H1 (cell line): ENCODE measurements at regions not wholly inside any gene's neighbourhood (a gene's known extent, or its start where the extent isn't known, plus 50 kb on each side); places are given as distances from the start of the nearest gene placed in this dataset.

Source experiments
- CTCF ChIA-PET: fragments of 300-600 bp; sonication (Branson Sonifier 250); formaldehyde crosslinking; loops from one replicate; lab custom pipeline; 2021; ENCODE audit not compliant: partially characterized antibody; lab: Charles Lee
- POLR2A ChIA-PET: fragments of 300-600 bp; sonication (Branson Sonifier 250); formaldehyde crosslinking; loops from one replicate; lab custom pipeline; 2021; ENCODE audit warnings: inconsistent platforms; ENCODE audit not compliant: partially characterized antibody; lab: Charles Lee
- DNase-seq, 2 experiments: peaks; one replicate each; pipeline versions ENCODE4 v3.0.0 to v3.0.0-alpha.2; 2010 to 2022; ENCODE audit warnings: low spot score in 2 of 2, low read depth in 1 of 2, mixed read lengths in 1 of 2
- FAIRE-seq: peaks from 2 replicates; lab custom pipeline; 2011; peaks lifted over from hg19 to GRCh38; lab: Jason Lieb, UNC
- H2AFZ ChIP-seq: 2 replicates; pipeline ENCODE4 v1.8.1; 2012; ENCODE audit warnings: low read length, inconsistent platforms
- H2AK5ac ChIP-seq: 2 replicates; pipeline ENCODE4 v1.6.1; 2013; ENCODE audit warnings: low read depth, low read length
- H2BK120ac ChIP-seq: replicated peaks from 2 replicates; pipeline ENCODE3; 2013; ENCODE audit warnings: low read depth, low read length, inconsistent platforms
- H2BK12ac ChIP-seq: 2 replicates; pipeline ENCODE4 v1.6.1; 2013; ENCODE audit warnings: low read depth, low read length
- H2BK15ac ChIP-seq: 2 replicates; pipeline ENCODE4 v1.6.1; 2013; ENCODE audit warnings: low read length
- H2BK20ac ChIP-seq: 2 replicates; pipeline ENCODE4 v1.6.1; 2013; ENCODE audit warnings: low read length
- H2BK5ac ChIP-seq: 2 replicates; pipeline ENCODE4 v1.6.1; 2013; ENCODE audit warnings: low read depth, low read length
- H3K14ac ChIP-seq: 2 replicates; pipeline ENCODE4 v1.6.1; 2013; ENCODE audit warnings: inconsistent platforms; ENCODE audit not compliant: insufficient read length
- H3K18ac ChIP-seq: 2 replicates; pipeline ENCODE4 v1.6.1; 2013; ENCODE audit warnings: low read length; ENCODE audit errors: extremely low read depth
- H3K23ac ChIP-seq: 2 replicates; pipeline ENCODE4 v1.6.1; 2013; ENCODE audit warnings: inconsistent platforms; ENCODE audit not compliant: insufficient read length
- H3K23me2 ChIP-seq: 2 replicates; pipeline ENCODE4 v1.6.1; 2013; ENCODE audit warnings: low read depth, low read length
- H3K27ac ChIP-seq: 2 replicates; pipeline ENCODE4 v1.6.1; 2011; ENCODE audit warnings: low read depth, low read length, inconsistent platforms
- H3K27me3 ChIP-seq, 4 experiments: replicated peaks in 1 of 4; 1 replicate in 1 of 4; 2 replicates in 3 of 4; pipeline versions ENCODE4 v1.6.1 to v1.8.1; 2011 to 2013; ENCODE audit warnings: low read length in 3 of 4, mild to moderate bottlenecking in 3 of 4, inconsistent platforms in 2 of 4, mixed read lengths in 2 of 4, moderate library complexity in 1 of 4; ENCODE audit not compliant: control insufficient read depth in 3 of 4, insufficient read depth in 3 of 4; ENCODE audit errors: extremely low read depth in 1 of 4
- H3K36me3 ChIP-seq, 4 experiments: 2 replicates each; pipeline versions ENCODE4 v1.6.1 to v1.8.1; 2011 to 2013; ENCODE audit warnings: mild to moderate bottlenecking in 4 of 4, low read length in 3 of 4, moderate library complexity in 2 of 4, control low read depth in 1 of 4, inconsistent platforms in 1 of 4; ENCODE audit not compliant: insufficient read depth in 4 of 4, control insufficient read depth in 2 of 4
- H3K4ac ChIP-seq: replicated peaks from 2 replicates; pipeline ENCODE3; 2013; ENCODE audit warnings: low read length, low read depth, mixed read lengths, inconsistent platforms; ENCODE audit not compliant: insufficient read length
- H3K4me1 ChIP-seq, 4 experiments: replicated peaks in 1 of 4; 1 replicate in 1 of 4; 2 replicates in 3 of 4; pipeline versions ENCODE4 v1.6.1 to v1.8.1; 2011 to 2013; ENCODE audit warnings: low read length in 3 of 4, inconsistent platforms in 2 of 4, mixed read lengths in 1 of 4; ENCODE audit not compliant: insufficient read depth in 4 of 4, control insufficient read depth in 3 of 4
- H3K4me2 ChIP-seq, 2 experiments: 2 replicates each; pipeline versions ENCODE4 v1.6.1 to v1.8.1; 2011 to 2013; ENCODE audit warnings: low read depth in 2 of 2, low read length in 2 of 2, control low read depth in 1 of 2, inconsistent platforms in 1 of 2, mild to moderate bottlenecking in 1 of 2; ENCODE audit not compliant: insufficient read depth in 1 of 2
- H3K4me3 ChIP-seq, 4 experiments: fragments of 200-600, 300-600 bp in 1 of 4; sonication (generic), shearing (Covaris generic), sonication (Bioruptor Twin) in 1 of 4; 2 replicates each; pipeline versions ENCODE4 v1.5.1 to v1.8.1; 2011 to 2016; ENCODE audit warnings: low read length in 4 of 4, low read depth in 3 of 4, control low read depth in 2 of 4, inconsistent platforms in 2 of 4, mild to moderate bottlenecking in 2 of 4, mixed read lengths in 1 of 4, moderate library complexity in 1 of 4; ENCODE audit not compliant: insufficient read depth in 2 of 4; ENCODE audit errors: extremely low read depth in 1 of 4
- H3K56ac ChIP-seq: replicated peaks from 2 replicates; pipeline ENCODE3; 2013; ENCODE audit warnings: low read depth, mild to moderate bottlenecking, mixed read lengths, low read length, inconsistent platforms; ENCODE audit not compliant: insufficient read length
- H3K79me1 ChIP-seq: 2 replicates; pipeline ENCODE4 v1.6.1; 2013; ENCODE audit warnings: low read depth, low read length, control low read depth
- H3K79me2 ChIP-seq, 2 experiments: 2 replicates each; pipeline versions ENCODE4 v1.6.1 to v1.8.1; 2012 to 2013; ENCODE audit warnings: low read length in 2 of 2, mild to moderate bottlenecking in 2 of 2, inconsistent platforms in 1 of 2; ENCODE audit not compliant: insufficient read depth in 2 of 2, control insufficient read depth in 1 of 2
- H3K9ac ChIP-seq, 4 experiments: replicated peaks in 1 of 4; 1 replicate in 1 of 4; 2 replicates in 3 of 4; pipeline versions ENCODE4 v1.6.1 to v1.8.1; 2011 to 2013; ENCODE audit warnings: low read depth in 3 of 4, low read length in 3 of 4, control low read depth in 2 of 4, mild to moderate bottlenecking in 2 of 4, moderate library complexity in 2 of 4, inconsistent platforms in 1 of 4; ENCODE audit errors: extremely low read depth in 1 of 4
- H3K9me3 ChIP-seq, 2 experiments: 2 replicates each; pipeline versions ENCODE4 v1.6.1 to v1.8.1; 2012 to 2013; ENCODE audit warnings: mild to moderate bottlenecking in 2 of 2, moderate library complexity in 2 of 2, control low read depth in 1 of 2, inconsistent platforms in 1 of 2, low read depth in 1 of 2, low read length in 1 of 2, mixed read lengths in 1 of 2; ENCODE audit not compliant: insufficient read depth in 2 of 2
- H4K20me1 ChIP-seq, 2 experiments: replicated peaks in 1 of 2; 2 replicates each; pipeline versions ENCODE3 to v1.8.1; 2011 to 2013; ENCODE audit warnings: inconsistent platforms in 2 of 2, low read length in 2 of 2, mild to moderate bottlenecking in 1 of 2; ENCODE audit not compliant: insufficient read depth in 2 of 2, control insufficient read depth in 1 of 2
- H4K5ac ChIP-seq: 2 replicates; pipeline ENCODE4 v1.6.1; 2013; ENCODE audit warnings: low read length, low read depth, mixed read lengths, inconsistent platforms; ENCODE audit not compliant: insufficient read length
- H4K8ac ChIP-seq: 2 replicates; pipeline ENCODE4 v1.8.0; 2013; ENCODE audit warnings: mild to moderate bottlenecking, moderate library complexity, low read length, inconsistent platforms; ENCODE audit not compliant: insufficient read depth; ENCODE audit errors: extremely low read depth
- H4K91ac ChIP-seq: replicated peaks from 2 replicates; pipeline ENCODE3; 2013; ENCODE audit warnings: low read length, mixed read lengths, inconsistent platforms; ENCODE audit not compliant: insufficient read length
- ATF3 ChIP-seq: IDR thresholded peaks from 2 replicates; pipeline ENCODE4 v1.6.1; 2011; ENCODE audit warnings: low read depth, mild to moderate bottlenecking, low read length; ENCODE audit not compliant: insufficient read depth
- BACH1 ChIP-seq: IDR thresholded peaks from 2 replicates; pipeline ENCODE4 v1.6.1; 2012; ENCODE audit warnings: low read length, improper control_type of control experiment
- CTBP2 ChIP-seq: IDR thresholded peaks from 2 replicates; pipeline ENCODE4 v1.7.0; 2011; ENCODE audit warnings: borderline replicate concordance, mild to moderate bottlenecking, moderate library complexity, mixed read lengths, low read length; ENCODE audit not compliant: insufficient read depth, insufficient read length
- EP300 ChIP-seq, 2 experiments: IDR thresholded peaks; 1 replicate in 1 of 2; 2 replicates in 1 of 2; pipeline ENCODE4 v1.6.1; 2011 to 2012; ENCODE audit warnings: low read depth in 2 of 2, low read length in 2 of 2, mild to moderate bottlenecking in 2 of 2, borderline replicate concordance in 1 of 2, inconsistent platforms in 1 of 2, moderate library complexity in 1 of 2
- JUND ChIP-seq: IDR thresholded peaks from 2 replicates; pipeline ENCODE4 v1.6.1; 2011; ENCODE audit warnings: mild to moderate bottlenecking, improper control_type of control experiment, low read length
- KDM4A ChIP-seq: IDR thresholded peaks from one replicate; pipeline ENCODE4 v1.7.1; 2012; ENCODE audit warnings: low read depth, mild to moderate bottlenecking, moderate library complexity, low read length, inconsistent platforms; ENCODE audit not compliant: severe bottlenecking
- TF ChIP-seq, protein P1 (sequence below), 3 experiments: IDR thresholded peaks; 1 replicate in 2 of 3; 2 replicates in 1 of 3; pipeline versions ENCODE4 v1.5.1 to v1.6.1; 2011; ENCODE audit warnings: low read length in 3 of 3, mild to moderate bottlenecking in 3 of 3, inconsistent platforms in 2 of 3, low read depth in 1 of 3, moderate library complexity in 1 of 3; ENCODE audit not compliant: insufficient read depth in 1 of 3; ENCODE audit errors: control extremely low read depth in 1 of 3

DNA sequence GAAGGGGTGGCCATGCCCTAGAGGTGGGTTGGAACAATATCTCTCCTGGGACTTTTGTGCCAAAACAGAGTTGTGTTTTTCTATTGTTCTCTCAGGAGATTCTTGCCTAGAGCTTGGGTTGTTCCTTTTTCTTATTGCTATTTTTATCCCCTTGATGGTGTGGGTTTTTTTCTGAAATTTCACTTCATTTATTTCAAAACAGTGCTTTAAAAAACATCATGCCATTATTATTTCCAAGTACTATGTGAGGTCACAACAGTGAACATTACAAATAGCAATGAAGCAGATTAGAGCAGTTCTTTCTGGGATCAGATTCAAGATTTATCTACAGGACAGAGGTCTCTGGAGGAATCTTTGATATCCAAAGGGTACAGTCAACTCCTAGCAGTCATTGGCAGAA, 76.6 kb downstream of the ACTBL2 start:
- POLR2A ChIA-PET = no interaction called here

More for the DNA sequence above, 76.6 kb downstream of the ACTBL2 start:
- Histone ChIP-seq H3K9me3 (no peaks in the 10 kb centered on the region), H3K79me2 (no peaks in the 10 kb centered on the region), H4K91ac (no peak overlapping the region), H3K56ac (no peak overlapping the region), H3K4me3 (no peak overlapping the region), H3K4ac (no peak overlapping the region), H2BK15ac (no peak overlapping the region), H2BK12ac (no peak overlapping the region), H3K9ac (no peak overlapping the region), H3K14ac (no peak overlapping the region), H2BK20ac (no peak overlapping the region), H2BK120ac (no peak overlapping the region), H3K23me2 (no peaks in the 10 kb centered on the region), H3K4me2 (no peak overlapping the region), H4K20me1 (no peaks in the 10 kb centered on the region), H3K27me3 (no peaks in the 10 kb centered on the region), H3K18ac (no peak overlapping the region), H2BK5ac (no peak overlapping the region), H3K79me1 (no peaks in the 10 kb centered on the region), H4K8ac (no peak overlapping the region), H2AFZ (no peak overlapping the region), H2AK5ac (no peak overlapping the region), H3K36me3 (no peaks in the 10 kb centered on the region), H4K5ac (no peak overlapping the region), H3K27ac (no peak overlapping the region), H3K23ac (no peak overlapping the region), H3K4me1 (no peaks in the 10 kb centered on the region)
- CTCF ChIA-PET = no interaction called here
- DNase-seq = no peak
- FAIRE-seq = no peak
- TF ChIP-seq KDM4A = no peak
- TF ChIP-seq, protein P1, sequence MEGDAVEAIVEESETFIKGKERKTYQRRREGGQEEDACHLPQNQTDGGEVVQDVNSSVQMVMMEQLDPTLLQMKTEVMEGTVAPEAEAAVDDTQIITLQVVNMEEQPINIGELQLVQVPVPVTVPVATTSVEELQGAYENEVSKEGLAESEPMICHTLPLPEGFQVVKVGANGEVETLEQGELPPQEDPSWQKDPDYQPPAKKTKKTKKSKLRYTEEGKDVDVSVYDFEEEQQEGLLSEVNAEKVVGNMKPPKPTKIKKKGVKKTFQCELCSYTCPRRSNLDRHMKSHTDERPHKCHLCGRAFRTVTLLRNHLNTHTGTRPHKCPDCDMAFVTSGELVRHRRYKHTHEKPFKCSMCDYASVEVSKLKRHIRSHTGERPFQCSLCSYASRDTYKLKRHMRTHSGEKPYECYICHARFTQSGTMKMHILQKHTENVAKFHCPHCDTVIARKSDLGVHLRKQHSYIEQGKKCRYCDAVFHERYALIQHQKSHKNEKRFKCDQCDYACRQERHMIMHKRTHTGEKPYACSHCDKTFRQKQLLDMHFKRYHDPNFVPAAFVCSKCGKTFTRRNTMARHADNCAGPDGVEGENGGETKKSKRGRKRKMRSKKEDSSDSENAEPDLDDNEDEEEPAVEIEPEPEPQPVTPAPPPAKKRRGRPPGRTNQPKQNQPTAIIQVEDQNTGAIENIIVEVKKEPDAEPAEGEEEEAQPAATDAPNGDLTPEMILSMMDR (IDR thresholded peaks at IDR 0.05; ENCODE audit: control extremely low read depth in 1 of 3, insufficient read depth in 1 of 3, low read depth in 1 of 3, low read length in 3 of 3) = no peak
- TF ChIP-seq ATF3 = no peak
- TF ChIP-seq CTBP2 = no peak
- TF ChIP-seq JUND = no peak
- TF ChIP-seq EP300 (IDR thresholded peaks at IDR 0.05; ENCODE audit: borderline replicate concordance in 1 of 2, low read depth in 2 of 2, low read length in 2 of 2) = no peak
- TF ChIP-seq BACH1 = no peak
